Common myeloid progenitor, CD34-positive (primary cell): ENCODE measurements at regions not wholly inside any gene's neighbourhood (a gene's known extent, or its start where the extent isn't known, plus 50 kb on each side); places are given as distances from the start of the nearest gene placed in this dataset.

Source experiments
- CTCF ChIA-PET: fragments of 350-600 bp; sonication (Branson Sonifier 250); formaldehyde crosslinking; loops from one replicate; lab custom pipeline; 2021; ENCODE audit warnings: antibody characterized with exemption; lab: Charles Lee
- POLR2A ChIA-PET: fragments of 350-600 bp; sonication (Branson Sonifier 250); formaldehyde crosslinking; loops from one replicate; lab custom pipeline; 2021; ENCODE audit warnings: antibody characterized with exemption; lab: Charles Lee
- DNase-seq, 3 donors: peaks; one replicate each; pipeline versions ENCODE4 v3.0.0 to v3.0.0-alpha.2; 2013
- H3K27ac ChIP-seq, 2 experiments: 1 replicate in 1 of 2; 2 replicates in 1 of 2; pipeline ENCODE4 v1.7.0; 2013; ENCODE audit warnings: inconsistent platforms in 2 of 2, low read length in 2 of 2, mild to moderate bottlenecking in 2 of 2, low read depth in 1 of 2, moderate library complexity in 1 of 2; ENCODE audit not compliant: severe bottlenecking in 2 of 2, insufficient read depth in 1 of 2, poor library complexity in 1 of 2
- H3K27me3 ChIP-seq, 5 experiments: replicated peaks in 2 of 5; 1 replicate in 3 of 5; 2 replicates in 2 of 5; pipeline versions ENCODE4 v1.6.1 to v1.7.0; 2013; ENCODE audit warnings: low read length in 4 of 5, mild to moderate bottlenecking in 2 of 5, moderate library complexity in 2 of 5, inconsistent platforms in 1 of 5; ENCODE audit not compliant: insufficient read depth in 5 of 5, control insufficient read depth in 4 of 5
- H3K36me3 ChIP-seq, 4 experiments: 1 replicate in 2 of 4; 2 replicates in 2 of 4; pipeline versions ENCODE4 v1.6.1 to v1.7.0; 2013; ENCODE audit warnings: low read length in 3 of 4, control low read depth in 1 of 4, mild to moderate bottlenecking in 1 of 4; ENCODE audit not compliant: control insufficient read depth in 4 of 4, insufficient read depth in 4 of 4
- H3K4me1 ChIP-seq, 4 experiments: 1 replicate in 3 of 4; 2 replicates in 1 of 4; pipeline versions ENCODE4 v1.6.1 to v1.7.1; 2013; ENCODE audit warnings: low read length in 3 of 4, mild to moderate bottlenecking in 3 of 4, control low read depth in 1 of 4, inconsistent platforms in 1 of 4, moderate library complexity in 1 of 4; ENCODE audit not compliant: control insufficient read depth in 4 of 4, insufficient read depth in 4 of 4; ENCODE audit errors: control extremely low read depth in 1 of 4
- H3K4me3 ChIP-seq, 7 experiments: 1 replicate in 4 of 7; 2 replicates in 3 of 7; pipeline versions ENCODE4 v1.5.1 to v1.7.0; 2013; ENCODE audit warnings: mild to moderate bottlenecking in 7 of 7, low read length in 6 of 7, moderate library complexity in 6 of 7, inconsistent platforms in 2 of 7, low read depth in 2 of 7, control low read depth in 1 of 7; ENCODE audit not compliant: insufficient read depth in 4 of 7, control insufficient read depth in 1 of 7; ENCODE audit errors: extremely low read depth in 1 of 7
- H3K9me3 ChIP-seq, 5 experiments: 1 replicate in 4 of 5; 2 replicates in 1 of 5; pipeline versions ENCODE4 v1.6.1 to v1.7.1; 2013; ENCODE audit warnings: low read length in 4 of 5, mild to moderate bottlenecking in 2 of 5, inconsistent platforms in 1 of 5, low read depth in 1 of 5, moderate library complexity in 1 of 5; ENCODE audit not compliant: control insufficient read depth in 4 of 5, insufficient read depth in 2 of 5; ENCODE audit errors: control extremely low read depth in 1 of 5
- WGBS: methylation state at CpG from one replicate; pipeline ENCODE4 v1.1.5; 2013; ENCODE audit not compliant: insufficient coverage; 5-methylcytosine and 5-hydroxymethylcytosine counted together

GRCh38 chr9:73269430-73270101 is 117.9 kb downstream of the ANXA1 start:
- 91% methylated on average over 2 of the region's 4 CpGs for WGBS
- peak in 2 of 3 donors; percentile 1 to 5 for DNase-seq
- Histone ChIP-seq H3K9me3 (no peaks in the 10 kb centered on the region), H3K27ac (no peak overlapping the region), H3K36me3 (no peaks in the 10 kb centered on the region), H3K4me1 (no peaks in the 10 kb centered on the region), H3K27me3 (no peaks in the 10 kb centered on the region), H3K4me3 (no peak overlapping the region)
- ChIA-PET CTCF (interaction anchor here (1.3 kb wide), 1 partner anchor 10 kb away, joined by 4 read pairs; no protein-coding TSS in a partner anchor), POLR2A (no interaction called here)

- H3K4me1 ChIP-seq: no peaks in the 10 kb centered on the region
- ChIA-PET POLR2A (no interaction called here), CTCF (no interaction called here)
- H3K9me3 ChIP-seq: no peaks in the 10 kb centered on the region
- H3K4me3 ChIP-seq: no peak overlapping the region
- no peaks in the 10 kb centered on the region for H3K36me3 ChIP-seq
- 92% methylated on average over 1 of the region's 3 CpGs for WGBS
- no peak overlapping the region for H3K27ac ChIP-seq
- H3K27me3 ChIP-seq: no peaks in the 10 kb centered on the region
- peak; percentile 2 to 56 (median 30) for DNase-seq
Measured at GRCh38 chr9:73270967-73271721, 119.5 kb downstream of the ANXA1 start.

- Histone ChIP-seq H3K4me1 (no peaks in the 10 kb centered on the region), H3K27me3 (no peaks in the 10 kb centered on the region), H3K4me3 (no peak overlapping the region), H3K36me3 (no peaks in the 10 kb centered on the region), H3K27ac (no peak overlapping the region), H3K9me3 (no peaks in the 10 kb centered on the region)
- POLR2A ChIA-PET: no interaction called here
- CTCF ChIA-PET: interaction anchor here (1.1 kb wide), 1 partner anchor 11 kb away, joined by 4 read pairs; no protein-coding TSS in a partner anchor
- 80% methylated on average over 1 of the region's 3 CpGs for WGBS
- DNase-seq: no peak
Measured at GRCh38 chr9:73280113-73280512, 128.4 kb downstream of the ANXA1 start.

GRCh38 chr9:73284377-73284776 is 132.7 kb downstream of the ANXA1 start:
- H3K36me3 ChIP-seq: no peaks in the 10 kb centered on the region
- H3K27me3 ChIP-seq: no peaks in the 10 kb centered on the region
- ChIA-PET CTCF (interaction anchor here (0.6 kb wide), 1 partner anchor 236 kb away, joined by 4 read pairs; no protein-coding TSS in a partner anchor), POLR2A (no interaction called here)
- 91% methylated on average over 8 of the region's 9 CpGs for WGBS
- no peaks in the 10 kb centered on the region for H3K4me1 ChIP-seq
- DNase-seq: no peak
- no peaks in the 10 kb centered on the region for H3K9me3 ChIP-seq
- no peak overlapping the region for H3K4me3 ChIP-seq
- H3K27ac ChIP-seq: no peak overlapping the region

- CTCF ChIA-PET: no interaction called here
Measured at GRCh38 chr9:73294336-73294735, 142.7 kb downstream of the ANXA1 start.

GRCh38 chr9:73325983-73326382 is 174.3 kb downstream of the ANXA1 start:
- Histone ChIP-seq H3K4me1 (no peaks in the 10 kb centered on the region), H3K4me3 (no peak overlapping the region), H3K27me3 (no peaks in the 10 kb centered on the region), H3K36me3 (no peaks in the 10 kb centered on the region), H3K27ac (no peak overlapping the region), H3K9me3 (no peaks in the 10 kb centered on the region)
- no peak for DNase-seq
- ChIA-PET CTCF (no interaction called here), POLR2A (no interaction called here)

More at GRCh38 chr9:73294336-73294735, 142.7 kb downstream of the ANXA1 start:
- DNase-seq: no peak
- H3K27ac ChIP-seq: no peak overlapping the region
- no CpG with 5 or more reads among the region's 2 CpGs for WGBS
- no peaks in the 10 kb centered on the region for H3K9me3 ChIP-seq
- POLR2A ChIA-PET: no interaction called here
- no peaks in the 10 kb centered on the region for H3K4me1 ChIP-seq
- no peaks in the 10 kb centered on the region for H3K27me3 ChIP-seq
- no peak overlapping the region for H3K4me3 ChIP-seq
- H3K36me3 ChIP-seq: no peaks in the 10 kb centered on the region

- POLR2A ChIA-PET: no interaction called here
- CTCF ChIA-PET: no interaction called here
Measured at GRCh38 chr9:73327149-73327548, 175.5 kb downstream of the ANXA1 start.

More at GRCh38 chr9:73327149-73327548, 175.5 kb downstream of the ANXA1 start:
- H3K4me1 ChIP-seq: no peaks in the 10 kb centered on the region
- WGBS: 100% methylated on average over 1 of the region's 2 CpGs
- no peak overlapping the region for H3K4me3 ChIP-seq
- H3K9me3 ChIP-seq: no peaks in the 10 kb centered on the region
- H3K27me3 ChIP-seq: no peaks in the 10 kb centered on the region
- no peak for DNase-seq
- no peak overlapping the region for H3K27ac ChIP-seq
- no peaks in the 10 kb centered on the region for H3K36me3 ChIP-seq
